Skeletal muscle satellite cell (primary cell): ENCODE measurements at regions not wholly inside any gene's neighbourhood (a gene's known extent, or its start where the extent isn't known, plus 50 kb on each side); places are given as distances from the start of the nearest gene placed in this dataset.
"Not testable (repeated sequence)": the region's sequence is repeated elsewhere in the genome, so short reads cannot be mapped to it uniquely, and the experiment has no call there.

Source experiments
- H3K27me3 ChIP-seq: 2 replicates; pipeline ENCODE4 v1.7.0; 2013; ENCODE audit warnings: low read length; ENCODE audit not compliant: control insufficient read depth, insufficient read depth
- H3K36me3 ChIP-seq: 2 replicates; pipeline ENCODE4 v1.7.0; 2013; ENCODE audit warnings: mild to moderate bottlenecking, control low read depth, low read length; ENCODE audit not compliant: insufficient read depth
- H3K4me1 ChIP-seq: 2 replicates; pipeline ENCODE4 v1.7.0; 2013; ENCODE audit warnings: low read length; ENCODE audit not compliant: control insufficient read depth, insufficient read depth
- H3K4me2 ChIP-seq: 2 replicates; pipeline ENCODE4 v1.7.0; 2013; ENCODE audit warnings: mild to moderate bottlenecking, low read length
- H3K4me3 ChIP-seq: 2 replicates; pipeline ENCODE4 v1.7.0; 2013; ENCODE audit warnings: low read length
- H3K9ac ChIP-seq: 2 replicates; pipeline ENCODE4 v1.7.0; 2013; ENCODE audit warnings: mild to moderate bottlenecking, low read depth, low read length, moderate library complexity
- H3K9me3 ChIP-seq: replicated peaks from 2 replicates; pipeline ENCODE4 v1.7.0; 2013; ENCODE audit warnings: mild to moderate bottlenecking, control low read depth, low read length

DNA sequence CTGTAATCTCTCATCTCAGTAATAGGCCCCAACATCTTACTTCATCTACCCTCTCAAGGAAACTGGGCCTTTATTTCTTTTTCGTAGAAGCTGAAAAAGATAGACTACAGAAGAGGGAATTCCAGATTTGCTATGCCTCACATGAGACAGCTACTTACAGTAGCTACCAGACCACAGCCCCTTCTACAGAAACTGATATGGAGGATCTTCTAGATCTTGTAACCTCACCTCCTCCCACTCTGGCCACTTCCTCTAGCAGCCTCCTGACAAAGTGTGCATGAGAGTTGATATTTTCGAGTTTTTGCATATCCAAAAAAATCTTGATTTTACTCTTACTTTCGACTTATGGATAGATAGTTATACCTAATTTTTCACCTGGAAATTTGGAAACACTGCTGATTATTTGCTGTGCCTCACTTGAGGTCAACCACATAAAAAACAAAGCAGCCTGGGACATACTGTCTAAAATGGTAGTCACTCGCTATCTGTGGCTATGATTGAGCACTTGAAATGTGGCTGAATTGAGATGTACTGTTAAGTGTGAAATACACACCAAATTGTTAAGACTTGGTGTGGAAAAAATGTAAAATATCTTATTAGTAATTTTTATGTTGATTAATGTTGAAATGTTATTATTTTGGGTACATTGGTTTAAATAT, 86.3 kb upstream of the NID2 start:
- Histone ChIP-seq H3K4me1 (no peaks in the 10 kb centered on the region), H3K27me3 (peaks cover 12% of the 10 kb centered on the region), H3K9me3 (no peaks in the 10 kb centered on the region), H3K9ac (no peak overlapping the region), H3K4me2 (no peak overlapping the region), H3K4me3 (no peak overlapping the region), H3K36me3 (no peaks in the 10 kb centered on the region)

DNA sequence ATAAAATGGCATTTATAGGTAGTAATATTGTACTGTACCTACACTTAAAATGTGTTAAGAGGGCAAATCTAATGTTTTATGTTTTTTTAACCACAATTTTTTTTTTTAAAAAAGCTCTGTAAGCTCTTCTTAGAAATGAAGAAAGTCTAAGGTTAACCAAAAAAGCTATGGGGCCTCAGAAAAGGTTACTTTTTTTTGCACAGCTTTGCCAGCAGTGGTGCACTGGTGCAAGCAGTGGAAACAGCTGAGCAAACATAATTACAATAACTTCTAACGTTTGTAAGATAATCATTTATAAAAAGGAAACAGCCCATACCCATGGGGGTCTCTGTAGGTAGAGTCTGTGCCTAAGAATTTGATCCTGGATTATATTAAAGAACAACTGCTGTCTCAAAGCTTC, 85.1 kb upstream of the NID2 start:
- Histone ChIP-seq H3K9me3 (no peaks in the 10 kb centered on the region), H3K4me3 (no peak overlapping the region), H3K36me3 (no peaks in the 10 kb centered on the region), H3K9ac (no peak overlapping the region), H3K4me1 (no peaks in the 10 kb centered on the region), H3K27me3 (peaks cover 23% of the 10 kb centered on the region), H3K4me2 (no peak overlapping the region)

DNA sequence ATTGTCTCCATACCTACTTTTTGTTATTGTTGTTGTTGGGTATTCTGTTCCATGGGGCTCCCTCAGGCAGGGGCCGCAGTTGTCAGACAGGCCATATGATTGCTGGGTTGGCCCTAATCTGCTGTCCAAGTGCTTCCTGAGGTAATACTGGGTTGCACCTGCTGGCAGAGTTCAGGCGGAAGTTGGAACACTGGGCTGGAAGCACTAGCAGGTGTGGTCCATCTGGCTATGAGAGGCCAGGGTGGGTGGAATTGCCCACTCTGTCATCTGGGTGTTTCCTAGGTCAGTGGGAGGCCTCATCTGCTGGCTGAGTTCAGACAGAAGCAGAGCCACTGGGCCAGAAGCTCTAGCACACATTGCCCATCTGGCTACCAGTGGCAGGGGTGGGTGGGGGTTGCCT, 81.3 kb upstream of the NID2 start:
- Histone ChIP-seq H3K36me3 (no peaks in the 10 kb centered on the region), H3K9ac (no peak overlapping the region), H3K4me2 (no peak overlapping the region), H3K4me1 (no peaks in the 10 kb centered on the region), H3K4me3 (no peak overlapping the region), H3K9me3 (no peaks in the 10 kb centered on the region), H3K27me3 (peaks cover 26% of the 10 kb centered on the region)

DNA sequence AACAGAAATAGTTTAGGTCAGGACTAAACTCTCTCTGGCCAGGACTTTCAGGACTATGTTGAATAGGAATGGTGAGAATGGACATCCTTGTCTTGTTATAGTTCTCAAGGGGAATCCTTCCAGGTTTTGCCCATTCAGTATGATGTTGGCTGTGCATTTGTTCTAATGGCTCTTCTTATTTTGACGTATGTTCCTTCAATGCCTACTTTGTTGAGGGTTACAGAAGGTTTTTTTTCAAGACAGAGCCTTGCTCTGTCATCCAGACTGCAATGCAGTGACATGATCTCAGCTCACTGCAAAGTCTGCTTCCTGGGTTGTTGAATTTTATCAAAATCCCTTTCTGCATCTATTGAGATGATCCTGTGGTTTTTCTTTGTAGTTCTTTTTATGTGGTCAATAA, 79.5 kb upstream of the NID2 start:
- Histone ChIP-seq H3K4me1 (no peaks in the 10 kb centered on the region), H3K36me3 (no peaks in the 10 kb centered on the region), H3K27me3 (peaks cover 26% of the 10 kb centered on the region), H3K4me3 (no peak overlapping the region), H3K4me2 (no peak overlapping the region), H3K9me3 (no peaks in the 10 kb centered on the region), H3K9ac (no peak overlapping the region)

DNA sequence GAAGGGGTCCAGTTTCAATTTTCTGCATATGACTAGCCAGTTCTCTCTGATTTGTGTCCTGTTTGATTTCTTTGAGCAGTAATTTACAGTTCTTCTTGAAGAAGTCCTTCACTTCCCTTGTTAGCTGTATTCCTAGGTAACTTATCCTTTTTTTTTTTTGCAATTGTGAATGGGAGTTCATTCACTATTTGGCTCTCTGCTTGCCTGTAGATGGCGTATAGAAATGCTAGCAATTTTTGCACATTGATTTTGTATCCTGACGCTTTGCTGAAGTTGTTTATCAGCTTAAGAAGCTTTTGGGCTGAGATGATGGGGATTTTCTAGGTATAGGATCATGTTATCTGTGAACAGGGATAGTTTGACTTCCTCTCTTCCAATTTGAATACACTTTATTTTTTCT, 77.6 kb upstream of the NID2 start:
- Histone ChIP-seq H3K27me3 (peaks cover 26% of the 10 kb centered on the region), H3K4me2 (no peak overlapping the region), H3K4me3 (no peak overlapping the region), H3K9ac (no peak overlapping the region), H3K9me3 (no peaks in the 10 kb centered on the region), H3K36me3 (no peaks in the 10 kb centered on the region), H3K4me1 (no peaks in the 10 kb centered on the region)

DNA sequence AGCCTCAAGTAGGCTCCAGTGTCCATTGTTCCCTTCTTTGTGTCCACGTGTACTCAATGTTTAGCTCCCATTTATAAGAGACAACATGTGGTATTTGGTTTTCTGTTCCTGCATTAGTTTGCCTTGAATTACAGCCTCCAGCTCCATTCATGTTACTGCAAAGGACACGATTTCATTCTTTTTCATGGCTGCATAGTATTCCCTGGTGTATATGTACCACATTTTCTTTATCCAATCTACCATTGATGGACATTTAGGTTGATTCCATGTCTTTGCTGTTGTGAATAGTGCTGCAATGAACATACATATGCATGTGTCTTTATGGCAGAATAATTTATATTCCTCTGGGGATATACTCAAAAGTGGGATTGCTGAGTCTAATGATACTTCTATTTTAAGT, 75.2 kb upstream of the NID2 start:
- not testable (repeated sequence) for H3K4me3 ChIP-seq, H3K4me1 ChIP-seq, H3K4me2 ChIP-seq, H3K9ac ChIP-seq, H3K27me3 ChIP-seq, H3K9me3 ChIP-seq, H3K36me3 ChIP-seq

DNA sequence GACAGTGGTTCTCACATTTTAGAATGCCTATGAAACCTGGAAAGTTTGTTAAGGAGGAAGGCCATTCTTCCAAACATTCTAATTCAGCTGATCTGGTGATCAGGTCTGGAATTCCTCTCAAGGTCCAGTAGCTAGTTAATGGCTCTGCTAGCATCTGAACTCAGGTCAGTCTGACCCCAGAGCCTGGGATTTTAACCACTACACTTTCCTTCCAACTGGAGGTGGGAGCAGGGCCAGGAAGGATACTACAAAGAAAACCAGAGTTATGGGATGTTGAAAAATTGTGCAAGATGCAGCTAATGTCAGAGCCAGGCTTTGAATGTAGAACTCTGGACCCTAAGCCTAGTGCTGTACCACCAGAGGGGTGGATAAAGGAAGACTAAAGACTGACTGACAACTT, 73.6 kb upstream of the NID2 start:
- H3K9ac ChIP-seq = no peak overlapping the region
- H3K36me3 ChIP-seq = no peaks in the 10 kb centered on the region
- H3K4me2 ChIP-seq = no peak overlapping the region
- H3K9me3 ChIP-seq = no peaks in the 10 kb centered on the region
- H3K4me1 ChIP-seq = no peaks in the 10 kb centered on the region
- H3K27me3 ChIP-seq = peaks cover 2% of the 10 kb centered on the region
- no peak overlapping the region for H3K4me3 ChIP-seq

DNA sequence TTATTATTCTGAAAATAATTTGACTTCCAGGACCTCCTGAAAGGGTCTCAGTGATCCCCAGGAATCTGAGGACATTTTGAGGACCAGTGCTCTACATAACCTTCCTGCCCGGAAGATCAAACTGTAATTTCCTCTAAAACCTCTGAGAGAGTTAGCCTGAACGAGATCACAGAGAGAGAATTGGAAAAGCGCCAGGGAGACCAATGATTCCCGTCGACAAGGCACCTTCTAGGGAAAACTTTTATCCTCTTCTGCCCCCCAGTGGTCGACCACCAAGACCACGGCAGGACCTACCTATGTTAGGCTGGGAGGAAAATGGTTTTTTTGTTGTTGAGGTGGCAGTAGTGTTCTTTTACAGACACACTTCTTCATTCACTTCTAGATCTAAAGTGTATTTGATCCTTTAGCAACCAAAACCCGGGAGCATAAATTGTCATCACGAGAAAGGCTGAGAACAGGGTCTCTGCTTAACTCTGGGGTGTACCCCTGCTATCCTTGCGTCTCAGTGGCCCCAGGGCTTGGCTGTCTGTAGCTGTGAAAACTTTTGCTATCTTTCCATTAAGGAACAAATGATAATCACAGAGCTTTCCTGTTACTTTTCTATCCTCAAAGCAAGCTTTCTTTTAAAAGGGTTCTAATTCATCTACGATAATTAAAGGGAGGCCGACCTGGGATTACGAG, 62.9 kb upstream of the NID2 start:
- H3K27me3 ChIP-seq = no peaks in the 10 kb centered on the region

DNA sequence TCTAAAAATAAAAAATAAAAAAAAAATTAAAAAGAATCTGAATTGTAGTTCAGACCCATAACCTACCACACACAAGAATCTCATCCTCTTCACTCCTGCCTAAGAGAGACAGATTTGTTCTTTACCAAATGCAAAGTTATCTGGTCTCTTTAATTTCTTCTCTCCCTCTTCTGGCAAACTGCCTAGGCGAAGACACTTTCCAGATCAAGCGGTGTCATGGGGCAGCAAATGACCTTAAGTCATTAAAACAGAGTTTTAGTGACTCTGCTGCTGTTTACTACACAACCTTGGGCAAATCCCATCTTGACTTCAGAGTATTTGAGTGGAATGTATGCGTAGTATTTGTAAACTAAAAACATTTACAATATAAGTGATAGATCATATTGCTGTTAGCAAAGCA, 60.9 kb upstream of the NID2 start:
- Histone ChIP-seq H3K9me3 (no peaks in the 10 kb centered on the region), H3K9ac (no peak overlapping the region), H3K36me3 (no peaks in the 10 kb centered on the region), H3K27me3 (no peaks in the 10 kb centered on the region), H3K4me3 (no peak overlapping the region), H3K4me2 (no peak overlapping the region), H3K4me1 (peaks cover 19% of the 10 kb centered on the region)

More for the DNA sequence above, 62.9 kb upstream of the NID2 start:
- Histone ChIP-seq H3K4me1 (peaks cover 9% of the 10 kb centered on the region), H3K4me3 (no peak overlapping the region), H3K4me2 (no peak overlapping the region), H3K36me3 (no peaks in the 10 kb centered on the region), H3K9ac (peak overlapping the region; percentile 58), H3K9me3 (no peaks in the 10 kb centered on the region)

DNA sequence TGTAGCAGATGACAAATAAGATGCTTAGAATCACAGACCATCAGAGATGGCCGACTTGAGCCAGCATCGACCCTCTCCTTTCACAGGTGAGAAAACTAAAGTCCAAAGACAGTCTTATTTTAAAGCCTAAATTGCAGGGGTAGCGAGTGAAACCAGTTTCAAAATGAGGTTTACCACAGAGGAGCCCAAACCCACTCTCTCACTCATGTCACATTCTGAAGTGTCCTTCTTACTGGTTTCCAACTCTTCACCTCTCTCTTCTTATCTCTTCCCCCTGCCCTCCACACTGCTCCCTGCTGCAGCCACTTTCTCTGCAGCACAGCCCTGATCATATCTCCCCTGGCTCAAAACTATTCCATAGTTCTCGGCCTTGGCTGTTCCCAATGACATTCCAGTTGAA, 57.0 kb upstream of the NID2 start:
- Histone ChIP-seq H3K27me3 (no peaks in the 10 kb centered on the region), H3K4me2 (peak overlapping the region; percentile 26), H3K9me3 (no peaks in the 10 kb centered on the region), H3K36me3 (no peaks in the 10 kb centered on the region), H3K4me3 (no peak overlapping the region), H3K9ac (no peak overlapping the region), H3K4me1 (peaks cover 19% of the 10 kb centered on the region)

DNA sequence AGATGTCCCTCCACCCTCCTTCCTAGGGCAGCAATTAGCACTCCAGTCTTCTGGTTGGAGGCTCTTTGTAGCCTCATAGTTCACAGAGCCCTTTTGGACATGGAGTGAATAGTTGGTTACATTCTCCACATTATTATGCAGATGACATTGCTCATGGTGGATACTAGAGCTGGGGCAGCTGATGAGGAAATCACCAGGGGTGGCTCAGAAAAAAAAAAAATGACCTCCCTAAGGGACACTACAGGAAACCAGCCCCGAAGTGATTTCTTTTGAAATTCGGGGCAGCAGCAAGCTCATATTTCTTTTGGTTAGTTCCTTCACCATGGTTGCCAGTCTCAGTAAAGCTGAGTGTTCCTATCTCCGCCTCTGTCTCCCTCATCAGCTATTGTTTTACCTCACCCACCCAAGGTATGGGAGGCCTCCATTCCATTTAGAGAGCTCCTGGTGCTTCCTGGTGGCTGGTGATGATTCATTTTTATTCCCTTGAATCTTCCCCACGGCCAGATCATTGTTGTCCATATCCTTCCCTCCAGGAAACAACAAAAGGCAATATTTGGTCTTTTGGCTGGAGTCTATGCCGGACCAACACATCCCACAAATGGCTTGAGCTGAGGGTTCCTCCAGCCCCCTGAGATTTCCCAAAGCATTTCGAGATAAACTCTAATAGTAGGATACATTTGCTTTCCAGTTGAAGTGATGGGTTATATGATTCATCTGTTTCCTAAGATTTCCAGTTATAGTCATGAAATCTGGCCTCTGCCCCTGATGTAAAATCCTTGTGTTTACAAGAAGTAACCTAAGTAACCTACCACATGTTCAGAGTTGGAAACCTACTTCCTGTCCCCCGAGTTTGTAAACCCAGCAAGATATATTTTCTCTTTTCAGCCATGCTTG, 56.2 kb upstream of the NID2 start:
- H3K9ac ChIP-seq = peak overlapping the region; percentile 56
- H3K36me3 ChIP-seq = no peaks in the 10 kb centered on the region
- H3K27me3 ChIP-seq = no peaks in the 10 kb centered on the region
- no peaks in the 10 kb centered on the region for H3K9me3 ChIP-seq
- peaks cover 17% of the 10 kb centered on the region for H3K4me1 ChIP-seq
- H3K4me2 ChIP-seq = peak overlapping the region; percentile 26
- H3K4me3 ChIP-seq = peak overlapping the region; percentile 6
